Gastroesophageal sphincter (tissue), 4 donors: ENCODE measurements at regions not wholly inside any gene's neighbourhood (a gene's known extent, or its start where the extent isn't known, plus 50 kb on each side); places are given as distances from the start of the nearest gene placed in this dataset.
"Not testable (repeated sequence)": the region's sequence is repeated elsewhere in the genome, so short reads cannot be mapped to it uniquely, and the experiment has no call there.

Source experiments
- ATAC-seq: fragments of 150-250 bp; one replicate; pipeline ENCODE4 v1.9.1; 2016; ENCODE audit warnings: mild to moderate bottlenecking, moderate library complexity
- H3K27ac ChIP-seq, 4 donors: fragments of 200-600 bp; sonication (generic) in 3 of 4; 1 replicate in 3 of 4; 2 replicates in 1 of 4; pipeline ENCODE4 v1.5.1; 2016 to 2019
- H3K27me3 ChIP-seq: fragments of 200-600 bp; sonication (generic); one replicate; pipeline ENCODE4 v1.5.1; 2019
- H3K36me3 ChIP-seq, 2 donors: fragments of 200-600 bp; sonication (generic); one replicate each; pipeline ENCODE4 v1.5.1; 2019; ENCODE audit warnings: control low read depth in 1 of 2
- H3K4me1 ChIP-seq, 3 donors: fragments of 200-600 bp; sonication (generic); 1 replicate in 2 of 3; 2 replicates in 1 of 3; pipeline ENCODE4 v1.5.1; 2016 to 2019; ENCODE audit warnings: control low read depth in 2 of 3
- H3K4me3 ChIP-seq, 2 donors: fragments of 200-600 bp; sonication (generic); one replicate each; pipeline ENCODE4 v1.5.1; 2019; ENCODE audit warnings: mild to moderate bottlenecking in 1 of 2, moderate library complexity in 1 of 2
- H3K9me3 ChIP-seq, 3 donors: fragments of 200-600 bp; sonication (generic); one replicate each; pipeline ENCODE4 v1.5.1; 2017 to 2019; ENCODE audit warnings: control low read depth in 2 of 3
- CTCF ChIP-seq, 4 experiments: fragments of 200-600 bp in 2 of 4; fragments of 450-650 bp in 2 of 4; sonication (generic) in 1 of 4; IDR thresholded peaks; one replicate each; pipeline ENCODE4 v1.5.1; 2017 to 2019; ENCODE audit warnings: antibody characterized with exemption in 4 of 4, mild to moderate bottlenecking in 2 of 4, moderate library complexity in 2 of 4
- EP300 ChIP-seq: sonication (generic); formaldehyde crosslinking; IDR thresholded peaks from one replicate; pipeline ENCODE4 v1.6.1; 2017; ENCODE audit warnings: antibody characterized with exemption, mild to moderate bottlenecking
- POLR2A ChIP-seq, 2 donors: fragments of 450-650 bp; IDR thresholded peaks; one replicate each; pipeline ENCODE4 v1.6.1; 2017; ENCODE audit warnings: antibody characterized with exemption in 2 of 2, mild to moderate bottlenecking in 2 of 2, moderate library complexity in 1 of 2
- POLR2AphosphoS5 ChIP-seq: sonication (generic); formaldehyde crosslinking; IDR thresholded peaks from one replicate; pipeline ENCODE4 v1.6.1; 2017; ENCODE audit warnings: antibody characterized with exemption
- WGBS, 2 donors: methylation state at CpG; one replicate each; pipeline ENCODE4 v1.1.5; 2018; ENCODE audit warnings: low coverage in 1 of 2; 5-methylcytosine and 5-hydroxymethylcytosine counted together

GRCh38 chr15:70236341-70237086, 138.8 kb upstream of the TLE3 start:
- peaks cover 0 to 12% (median 1%) of the 10 kb centered on the region in 3 donors for H3K9me3 ChIP-seq
- H3K27me3 ChIP-seq = no peaks in the 10 kb centered on the region
- no peak overlapping the region for H3K27ac ChIP-seq
- TF ChIP-seq POLR2AphosphoS5 (no peak), EP300 (no peak), POLR2A (IDR thresholded peaks at IDR 0.05) (no peak), CTCF (IDR thresholded peaks at IDR 0.05) (no peak)
- 41 to 100% methylated on average over 2 to 3 of the region's 5 CpGs for WGBS, 2 donors
- H3K4me3 ChIP-seq = no peak overlapping the region
- H3K4me1 ChIP-seq = no peaks in the 10 kb centered on the region
- no peaks in the 10 kb centered on the region for H3K36me3 ChIP-seq
- no peak for ATAC-seq

DNA sequence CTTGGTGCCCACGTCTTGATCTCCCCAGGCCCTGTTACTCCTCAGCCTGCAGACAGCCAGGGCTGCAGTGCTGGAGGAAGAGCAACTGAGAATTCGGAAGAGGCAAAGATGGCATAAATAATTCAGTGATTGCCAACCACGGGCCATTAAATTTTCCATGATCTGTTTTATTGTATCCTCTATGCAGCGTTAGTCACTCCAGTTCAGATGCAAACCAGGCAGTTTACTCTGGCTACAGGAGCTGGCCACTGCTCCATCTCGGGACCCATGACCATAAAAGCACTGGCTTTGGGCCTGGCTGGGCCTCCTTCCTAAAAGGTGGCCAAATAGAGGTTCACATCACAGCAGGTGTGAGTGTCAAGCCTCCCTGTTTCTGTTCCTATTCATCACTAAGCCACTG, 137.6 kb upstream of the TLE3 start:
- no peak for TF ChIP-seq POLR2A (IDR thresholded peaks at IDR 0.05)
- no peak for TF ChIP-seq POLR2AphosphoS5
- no peak for TF ChIP-seq CTCF (IDR thresholded peaks at IDR 0.05)
- no peak for TF ChIP-seq EP300
- H3K9me3 ChIP-seq = peaks cover 0 to 15% (median 1%) of the 10 kb centered on the region in 3 donors
- no peak for ATAC-seq
- no peak overlapping the region for H3K27ac ChIP-seq
- no peaks in the 10 kb centered on the region for H3K36me3 ChIP-seq
- WGBS, 2 donors = 50 to 64% methylated on average over 4 to 5 of the region's 5 CpGs
- H3K27me3 ChIP-seq = no peaks in the 10 kb centered on the region
- no peak overlapping the region for H3K4me3 ChIP-seq
- H3K4me1 ChIP-seq = no peaks in the 10 kb centered on the region

- H3K27ac ChIP-seq = no peak overlapping the region
- TF ChIP-seq CTCF (IDR thresholded peaks at IDR 0.05) = no peak
- no peak for TF ChIP-seq EP300
- TF ChIP-seq POLR2AphosphoS5 = no peak
- TF ChIP-seq POLR2A (IDR thresholded peaks at IDR 0.05) = no peak
- ATAC-seq = no peak
- peaks cover 0 to 15% (median 1%) of the 10 kb centered on the region in 3 donors for H3K9me3 ChIP-seq
- no peaks in the 10 kb centered on the region for H3K27me3 ChIP-seq
- no peak overlapping the region for H3K4me3 ChIP-seq
- no peaks in the 10 kb centered on the region for H3K36me3 ChIP-seq
- no peaks in the 10 kb centered on the region for H3K4me1 ChIP-seq
- WGBS, 2 donors = 83 to 100% methylated on average over 1 to 9 of the region's 9 CpGs
Observed at GRCh38 chr15:70234256-70234905, 136.7 kb upstream of the TLE3 start.

- no peak for ATAC-seq
- H3K9me3 ChIP-seq = peaks cover 0 to 15% (median 1%) of the 10 kb centered on the region in 3 donors
- H3K36me3 ChIP-seq = no peaks in the 10 kb centered on the region
- 44 to 100% methylated on average over 1 of the region's 1 CpG for WGBS, 2 donors
- no peak for TF ChIP-seq EP300
- no peak for TF ChIP-seq CTCF (IDR thresholded peaks at IDR 0.05)
- no peak for TF ChIP-seq POLR2AphosphoS5
- TF ChIP-seq POLR2A (IDR thresholded peaks at IDR 0.05) = no peak
- H3K27ac ChIP-seq = no peak overlapping the region
- no peaks in the 10 kb centered on the region for H3K27me3 ChIP-seq
- H3K4me3 ChIP-seq = no peak overlapping the region
- H3K4me1 ChIP-seq = no peaks in the 10 kb centered on the region
Observed at GRCh38 chr15:70231484-70231883, 133.8 kb upstream of the TLE3 start.

GRCh38 chr15:70227918-70228317, 130.2 kb upstream of the TLE3 start:
- H3K27me3 ChIP-seq, H3K27ac ChIP-seq, ATAC-seq, H3K4me1 ChIP-seq, H3K4me3 ChIP-seq, H3K36me3 ChIP-seq: not testable (repeated sequence)
- 89 to 100% methylated on average over 3 of the region's 3 CpGs for WGBS, 2 donors
- H3K9me3 ChIP-seq = peaks cover 0 to 15% (median 0%) of the 10 kb centered on the region in 3 donors
